ENCODE measurements at regions not wholly inside any gene's neighbourhood (a gene's known extent, or its start where the extent isn't known, plus 50 kb on each side); places are given as distances from the start of the nearest gene placed in this dataset.

DNA sequence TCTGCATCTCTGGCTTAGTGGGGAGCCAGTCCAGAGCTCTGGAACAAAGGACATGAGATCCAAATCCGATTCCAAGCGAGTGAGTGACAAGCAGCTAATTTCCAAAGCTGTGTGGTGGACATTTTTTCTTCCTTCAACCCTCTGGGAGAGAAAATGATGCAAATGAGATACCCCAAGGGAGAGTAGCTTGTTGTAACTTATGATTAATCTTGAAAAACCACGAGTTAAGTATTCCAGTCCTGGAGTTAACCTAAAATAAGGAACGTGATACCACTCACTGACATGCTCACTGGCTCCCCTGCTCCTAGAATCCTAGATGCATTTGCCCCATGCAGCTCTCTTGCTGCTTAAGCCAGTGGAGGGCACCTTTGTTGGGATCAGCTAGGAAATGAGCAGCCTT is 116.0 kb upstream of the HABP2 start:
- H3K9me2 ChIP-seq (replicated peaks; ENCODE audit: insufficient read depth, low read length), result no peaks in the 10 kb centered on the region
- no peak for TF ChIP-seq EZH2phosphoT487 (IDR thresholded peaks at IDR 0.05; ENCODE audit: low read length)
- no peak for TF ChIP-seq EZH2 (optimal IDR thresholded peaks at IDR 0.05; ENCODE audit: low read depth, low read length)
- TF ChIP-seq, protein P1, sequence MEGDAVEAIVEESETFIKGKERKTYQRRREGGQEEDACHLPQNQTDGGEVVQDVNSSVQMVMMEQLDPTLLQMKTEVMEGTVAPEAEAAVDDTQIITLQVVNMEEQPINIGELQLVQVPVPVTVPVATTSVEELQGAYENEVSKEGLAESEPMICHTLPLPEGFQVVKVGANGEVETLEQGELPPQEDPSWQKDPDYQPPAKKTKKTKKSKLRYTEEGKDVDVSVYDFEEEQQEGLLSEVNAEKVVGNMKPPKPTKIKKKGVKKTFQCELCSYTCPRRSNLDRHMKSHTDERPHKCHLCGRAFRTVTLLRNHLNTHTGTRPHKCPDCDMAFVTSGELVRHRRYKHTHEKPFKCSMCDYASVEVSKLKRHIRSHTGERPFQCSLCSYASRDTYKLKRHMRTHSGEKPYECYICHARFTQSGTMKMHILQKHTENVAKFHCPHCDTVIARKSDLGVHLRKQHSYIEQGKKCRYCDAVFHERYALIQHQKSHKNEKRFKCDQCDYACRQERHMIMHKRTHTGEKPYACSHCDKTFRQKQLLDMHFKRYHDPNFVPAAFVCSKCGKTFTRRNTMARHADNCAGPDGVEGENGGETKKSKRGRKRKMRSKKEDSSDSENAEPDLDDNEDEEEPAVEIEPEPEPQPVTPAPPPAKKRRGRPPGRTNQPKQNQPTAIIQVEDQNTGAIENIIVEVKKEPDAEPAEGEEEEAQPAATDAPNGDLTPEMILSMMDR (IDR thresholded peaks at IDR 0.05; ENCODE audit: low read length), result no peak
- H3K79me2 ChIP-seq (ENCODE audit: low read length), result no peaks in the 10 kb centered on the region
- no peaks in the 10 kb centered on the region for H3K9me3 ChIP-seq (replicated peaks; ENCODE audit: insufficient read depth, low read length)
- no peak overlapping the region for H3K4me2 ChIP-seq (ENCODE audit: low read depth, low read length)
- no peak overlapping the region for H2AFZ ChIP-seq (ENCODE audit: low read length)
- H4K20me1 ChIP-seq (ENCODE audit: insufficient read depth, low read length), result no peaks in the 10 kb centered on the region
- H3K4me3 ChIP-seq (ENCODE audit: low read length), result no peak overlapping the region
- no peaks in the 10 kb centered on the region for H3K36me3 ChIP-seq (replicated peaks; ENCODE audit: insufficient read depth, low read length)
- DNase-seq, result no peak
- no peaks in the 10 kb centered on the region for H3K27me3 ChIP-seq (replicated peaks; ENCODE audit: insufficient read depth, low read length)
- no peaks in the 10 kb centered on the region for H3F3A ChIP-seq (ENCODE audit: insufficient read depth, low read length)
- H3K9ac ChIP-seq (ENCODE audit: low read length), result no peak overlapping the region
- no peaks in the 10 kb centered on the region for H3K4me1 ChIP-seq (ENCODE audit: low read length)
- H3K27ac ChIP-seq (ENCODE audit: low read length), result no peak overlapping the region

DNA sequence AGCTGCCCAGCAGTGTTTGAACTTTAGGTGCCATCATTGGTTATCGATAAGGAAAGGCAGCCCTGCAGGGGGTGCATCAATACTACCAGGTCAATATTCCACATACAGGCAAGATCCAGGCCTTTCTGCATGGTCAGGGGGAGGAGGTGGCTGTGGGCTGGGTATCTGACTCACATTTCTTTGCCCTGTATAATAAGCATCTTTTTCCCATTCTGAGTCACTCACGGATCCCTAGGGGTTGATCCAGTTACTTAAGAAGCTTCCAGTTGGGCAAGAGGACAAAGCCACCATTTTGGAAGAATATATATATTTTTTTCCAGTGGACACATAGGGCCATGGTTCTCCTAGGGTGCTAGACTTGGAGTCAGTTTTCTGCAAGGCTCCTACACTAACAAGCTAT is 114.2 kb upstream of the HABP2 start:
- H3K36me3 ChIP-seq (replicated peaks; ENCODE audit: insufficient read depth, low read length), result no peaks in the 10 kb centered on the region
- no peak overlapping the region for H3K27ac ChIP-seq (ENCODE audit: low read length)
- no peak for DNase-seq
- H3K9me3 ChIP-seq (replicated peaks; ENCODE audit: insufficient read depth, low read length), result no peaks in the 10 kb centered on the region
- H3K9ac ChIP-seq (ENCODE audit: low read length), result no peak overlapping the region
- H3K4me1 ChIP-seq (ENCODE audit: low read length), result no peaks in the 10 kb centered on the region
- no peaks in the 10 kb centered on the region for H4K20me1 ChIP-seq (ENCODE audit: insufficient read depth, low read length)
- no peak overlapping the region for H3K4me2 ChIP-seq (ENCODE audit: low read depth, low read length)
- H2AFZ ChIP-seq (ENCODE audit: low read length), result no peak overlapping the region
- H3F3A ChIP-seq (ENCODE audit: insufficient read depth, low read length), result no peaks in the 10 kb centered on the region
- TF ChIP-seq EZH2phosphoT487 (IDR thresholded peaks at IDR 0.05; ENCODE audit: low read length), result no peak
- TF ChIP-seq EZH2 (optimal IDR thresholded peaks at IDR 0.05; ENCODE audit: low read depth, low read length), result no peak
- TF ChIP-seq, protein P1 (IDR thresholded peaks at IDR 0.05; ENCODE audit: low read length), result no peak
- no peaks in the 10 kb centered on the region for H3K79me2 ChIP-seq (ENCODE audit: low read length)
- H3K4me3 ChIP-seq (ENCODE audit: low read length), result no peak overlapping the region
- H3K27me3 ChIP-seq (replicated peaks; ENCODE audit: insufficient read depth, low read length), result no peaks in the 10 kb centered on the region
- no peaks in the 10 kb centered on the region for H3K9me2 ChIP-seq (replicated peaks; ENCODE audit: insufficient read depth, low read length)

DNA sequence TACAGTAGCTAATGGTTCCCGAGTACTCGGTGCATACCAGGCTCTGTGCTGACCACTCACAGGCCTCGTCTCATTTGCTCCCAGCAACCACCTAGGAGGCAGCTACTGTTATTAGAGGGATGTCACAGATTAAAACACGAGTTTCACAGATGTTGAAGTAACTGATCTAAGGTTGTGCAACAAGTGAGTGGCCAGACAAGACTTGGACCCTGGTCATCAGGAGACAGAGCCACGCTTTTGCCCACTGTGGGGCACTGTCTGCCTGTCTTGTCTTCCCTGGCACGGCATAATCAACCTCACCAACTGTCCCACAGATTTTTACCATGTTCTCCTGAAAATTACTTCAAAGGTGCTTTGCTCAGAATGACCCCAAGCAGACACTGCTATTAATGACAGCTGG is 111.6 kb upstream of the HABP2 start:
- Histone ChIP-seq H3K9me2 (replicated peaks; ENCODE audit: insufficient read depth, low read length) (no peaks in the 10 kb centered on the region), H3K9ac (ENCODE audit: low read length) (no peak overlapping the region), H3K9me3 (replicated peaks; ENCODE audit: insufficient read depth, low read length) (no peaks in the 10 kb centered on the region), H3K4me2 (ENCODE audit: low read depth, low read length) (no peak overlapping the region), H3K27me3 (replicated peaks; ENCODE audit: insufficient read depth, low read length) (no peaks in the 10 kb centered on the region), H3K27ac (ENCODE audit: low read length) (no peak overlapping the region), H3F3A (ENCODE audit: insufficient read depth, low read length) (no peaks in the 10 kb centered on the region), H3K4me1 (ENCODE audit: low read length) (no peaks in the 10 kb centered on the region), H3K4me3 (ENCODE audit: low read length) (no peak overlapping the region), H4K20me1 (ENCODE audit: insufficient read depth, low read length) (no peaks in the 10 kb centered on the region), H2AFZ (ENCODE audit: low read length) (no peak overlapping the region), H3K36me3 (replicated peaks; ENCODE audit: insufficient read depth, low read length) (no peaks in the 10 kb centered on the region), H3K79me2 (ENCODE audit: low read length) (no peaks in the 10 kb centered on the region)
- no peak for DNase-seq
- TF ChIP-seq, protein P1 (IDR thresholded peaks at IDR 0.05; ENCODE audit: low read length), result no peak
- no peak for TF ChIP-seq EZH2phosphoT487 (IDR thresholded peaks at IDR 0.05; ENCODE audit: low read length)
- TF ChIP-seq EZH2 (optimal IDR thresholded peaks at IDR 0.05; ENCODE audit: low read depth, low read length), result no peak

Measured in MM.1S (cell line).